NT2/D1 (cell line): ENCODE measurements at regions not wholly inside any gene's neighbourhood (a gene's known extent, or its start where the extent isn't known, plus 50 kb on each side); places are given as distances from the start of the nearest gene placed in this dataset.

ENCODE experiments used
- SUZ12 ChIP-seq: IDR thresholded peaks from 2 replicates; pipeline ENCODE4 v1.6.1; 2011; ENCODE audit not compliant: insufficient read length, insufficient read depth; ENCODE audit errors: extremely low read depth
- YY1 ChIP-seq: IDR thresholded peaks from 2 replicates; pipeline ENCODE4 v1.6.1; 2011; ENCODE audit not compliant: insufficient read length, insufficient read depth
- ZNF274 ChIP-seq: IDR thresholded peaks from 2 replicates; pipeline ENCODE4 v1.6.1; 2011; ENCODE audit warnings: mild to moderate bottlenecking, low read depth, low read length

GRCh38 chr2:122179492-122180165 is 424.2 kb downstream of the TSN start:
- no peak for TF ChIP-seq ZNF274
- TF ChIP-seq SUZ12, result no peak
- TF ChIP-seq YY1, result no peak
